ENCODE measurements at regions not wholly inside any gene's neighbourhood (a gene's known extent, or its start where the extent isn't known, plus 50 kb on each side); places are given as distances from the start of the nearest gene placed in this dataset.

DNA sequence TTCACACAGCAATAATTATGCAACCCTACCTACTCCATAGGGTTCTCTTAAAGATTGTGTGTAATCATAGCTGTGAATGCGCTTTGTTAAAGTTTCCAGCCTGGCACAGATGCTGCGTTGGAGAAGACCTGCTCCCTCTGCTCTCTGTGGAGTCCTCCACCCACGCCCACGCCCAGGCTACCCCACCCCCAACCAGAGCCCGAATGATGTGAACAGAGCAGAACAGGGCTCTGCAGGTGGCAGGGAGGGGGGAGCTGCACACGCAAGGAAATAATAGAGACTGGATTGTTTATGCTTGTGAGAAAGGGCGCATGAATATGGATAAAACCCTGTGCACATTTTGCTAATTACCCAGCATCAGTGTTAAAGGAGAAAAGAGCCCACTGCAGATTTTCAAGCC lies 447.5 kb downstream of the BCL11A start (continued):
- TF ChIP-seq EZH2 (IDR thresholded peaks at IDR 0.05; ENCODE audit: low read depth, low read length, severe bottlenecking), result no peak
- TF ChIP-seq CHD1 (IDR thresholded peaks at IDR 0.05; ENCODE audit: low read depth, low read length), result no peak
- no peak for TF ChIP-seq CTBP2 (IDR thresholded peaks at IDR 0.05; ENCODE audit: borderline replicate concordance, insufficient read depth, insufficient read length, low read length)
